Activated CD8-positive, alpha-beta memory T cell treated with anti-CD3 and anti-CD28 coated beads for 36 hours (primary cell): ENCODE measurements at regions not wholly inside any gene's neighbourhood (a gene's known extent, or its start where the extent isn't known, plus 50 kb on each side); places are given as distances from the start of the nearest gene placed in this dataset.
"Not testable (repeated sequence)": the region's sequence is repeated elsewhere in the genome, so short reads cannot be mapped to it uniquely, and the experiment has no call there.

Experiments used
- CTCF ChIA-PET: fragments of 350-600 bp; sonication (Branson Sonifier 250); formaldehyde crosslinking; loops from one replicate; lab custom pipeline; 2021; ENCODE audit warnings: antibody characterized with exemption; lab: Charles Lee
- POLR2A ChIA-PET: fragments of 350-600 bp; sonication (Branson Sonifier 250); formaldehyde crosslinking; loops from one replicate; lab custom pipeline; 2021; ENCODE audit warnings: antibody characterized with exemption; lab: Charles Lee

GRCh38 chr4:69344786-69345185, 64.5 kb downstream of the UGT2B28 start:
- POLR2A ChIA-PET, CTCF ChIA-PET: not testable (repeated sequence)

- CTCF ChIA-PET, POLR2A ChIA-PET: not testable (repeated sequence)
Observed at GRCh38 chr4:69348746-69349145, 68.5 kb downstream of the UGT2B28 start.

DNA sequence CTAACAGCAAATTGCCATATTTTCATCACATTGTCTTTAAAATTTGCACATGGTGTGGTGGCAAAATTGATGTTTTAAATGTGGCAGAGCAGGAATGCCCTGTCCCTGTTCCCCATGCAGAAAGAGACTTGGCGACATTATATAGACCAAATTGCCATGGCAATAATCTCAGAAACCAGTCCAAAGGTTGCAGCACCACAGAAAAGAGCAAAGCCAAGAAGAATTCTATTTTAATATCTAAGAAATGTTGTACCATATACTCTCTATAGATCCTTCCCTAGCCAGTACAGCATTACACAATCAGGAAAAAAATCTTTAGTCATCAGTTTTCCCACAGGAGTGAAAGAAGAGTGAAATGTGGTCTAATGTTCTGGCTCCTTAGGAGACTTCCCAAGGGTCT, 80.0 kb downstream of the UGT2B28 start:
- ChIA-PET CTCF (no interaction called here), POLR2A (no interaction called here)

DNA sequence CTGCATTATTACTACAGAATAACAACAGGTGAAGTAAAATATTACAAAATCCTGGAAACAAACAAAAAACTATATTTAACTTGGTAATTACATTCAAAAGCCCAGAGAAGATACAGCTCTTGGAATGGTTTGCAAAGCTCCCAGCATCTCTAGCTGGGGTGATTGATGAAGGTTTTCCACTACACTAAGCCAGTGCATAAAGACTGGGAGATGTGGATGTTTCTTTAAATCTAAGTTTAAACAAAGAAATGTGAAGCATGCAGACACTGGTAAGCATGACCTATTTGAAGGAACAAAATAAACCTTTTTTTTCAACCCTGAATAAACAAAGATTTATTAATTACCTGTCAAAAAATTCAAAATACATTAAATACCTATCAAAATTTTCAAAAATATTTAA, 80.5 kb downstream of the UGT2B28 start:
- CTCF ChIA-PET, POLR2A ChIA-PET: not testable (repeated sequence)

- ChIA-PET POLR2A (no interaction called here), CTCF (no interaction called here)
Observed at GRCh38 chr4:69362351-69362750, 82.1 kb downstream of the UGT2B28 start.

- POLR2A ChIA-PET = not testable (repeated sequence)
Observed at GRCh38 chr4:69367664-69368063, 87.4 kb downstream of the UGT2B28 start.

GRCh38 chr4:69376450-69376849, 96.2 kb downstream of the UGT2B28 start:
- POLR2A ChIA-PET = no interaction called here
- CTCF ChIA-PET = no interaction called here

More at GRCh38 chr4:69367664-69368063, 87.4 kb downstream of the UGT2B28 start:
- CTCF ChIA-PET = not testable (repeated sequence)

DNA sequence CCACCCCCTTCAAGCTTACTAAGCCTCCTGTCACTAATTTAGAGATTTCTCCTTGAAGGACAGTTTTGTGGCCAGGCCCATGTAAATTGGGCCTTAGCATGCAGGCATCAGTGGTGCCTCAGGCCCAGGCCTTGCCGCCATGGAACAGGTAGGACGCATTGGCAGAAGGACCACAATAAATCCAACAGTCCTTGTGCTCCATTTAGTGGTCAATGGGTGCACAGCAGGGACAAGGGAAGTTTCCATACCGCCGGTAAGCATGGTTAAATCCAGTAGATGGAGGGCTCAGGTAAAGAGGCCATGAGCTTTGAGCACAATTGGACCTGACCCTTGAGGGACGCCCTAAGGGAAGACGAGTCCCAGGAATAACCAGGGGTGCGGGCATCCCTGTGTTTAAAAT, 97.3 kb downstream of the UGT2B28 start:
- POLR2A ChIA-PET = no interaction called here
- CTCF ChIA-PET = no interaction called here

- ChIA-PET POLR2A (no interaction called here), CTCF (interaction anchor here (0.6 kb wide), 1 partner anchor 448 kb away, joined by 3 read pairs; no protein-coding TSS in a partner anchor)
Observed at GRCh38 chr4:69383281-69383680, 103.0 kb downstream of the UGT2B28 start.

GRCh38 chr4:69389111-69389510, 106.6 kb downstream of the UGT2B4 start:
- CTCF ChIA-PET, POLR2A ChIA-PET: not testable (repeated sequence)

GRCh38 chr4:69408451-69408850, 87.3 kb downstream of the UGT2B4 start:
- POLR2A ChIA-PET = no interaction called here
- CTCF ChIA-PET = no interaction called here

- POLR2A ChIA-PET, CTCF ChIA-PET: not testable (repeated sequence)
Observed at GRCh38 chr4:69411981-69412380, 83.7 kb downstream of the UGT2B4 start.

- CTCF ChIA-PET, POLR2A ChIA-PET: not testable (repeated sequence)
Observed at GRCh38 chr4:69424722-69425121, 71.0 kb downstream of the UGT2B4 start.
